B cell (primary cell): ENCODE measurements at regions not wholly inside any gene's neighbourhood (a gene's known extent, or its start where the extent isn't known, plus 50 kb on each side); places are given as distances from the start of the nearest gene placed in this dataset.

Experiments used
- ATAC-seq: fragments of 200-7000 bp; cut with Tn5 transposase; one replicate; pipeline ENCODE4 v1.10.0; 2021; ENCODE audit warnings: low read depth, mild to moderate bottlenecking, moderate number of reproducible peaks, moderate library complexity
- CTCF ChIA-PET: fragments of 350-600 bp; sonication (Branson Sonifier 250); formaldehyde crosslinking; loops from one replicate; lab custom pipeline; 2021; ENCODE audit warnings: antibody characterized with exemption, inconsistent platforms; lab: Charles Lee
- POLR2A ChIA-PET: fragments of 350-600 bp; sonication (Branson Sonifier 250); formaldehyde crosslinking; loops from one replicate; lab custom pipeline; 2021; ENCODE audit warnings: antibody characterized with exemption; lab: Charles Lee
- DNase-seq: peaks from one replicate; pipeline ENCODE4 v3.0.0; 2013
- H2AFZ ChIP-seq: 2 replicates; pipeline ENCODE4 v1.6.1; 2012; ENCODE audit warnings: mild to moderate bottlenecking, low read depth, low read length; ENCODE audit not compliant: insufficient read depth, poor library complexity, severe bottlenecking
- H3K27ac ChIP-seq, 2 donors: 1 replicate in 1 of 2; 2 replicates in 1 of 2; pipeline ENCODE4 v1.5.1; 2012 to 2013; ENCODE audit warnings: low read length in 2 of 2, mild to moderate bottlenecking in 2 of 2, moderate library complexity in 1 of 2
- H3K27me3 ChIP-seq, 4 experiments: fragments of 200-600 bp in 1 of 4; sonication (generic) in 1 of 4; replicated peaks in 1 of 4; 1 replicate in 2 of 4; 2 replicates in 2 of 4; pipeline versions ENCODE4 v1.6.1 to v1.7.0; 2013 to 2016; ENCODE audit warnings: low read length in 3 of 4, mild to moderate bottlenecking in 2 of 4, mixed read lengths in 1 of 4, moderate library complexity in 1 of 4; ENCODE audit not compliant: insufficient read depth in 4 of 4, control insufficient read depth in 3 of 4; ENCODE audit errors: control extremely low read depth in 1 of 4
- H3K36me3 ChIP-seq, 2 experiments: replicated peaks in 1 of 2; 1 replicate in 1 of 2; 2 replicates in 1 of 2; pipeline versions ENCODE4 v1.6.1 to v1.7.1; 2013; ENCODE audit warnings: low read length in 1 of 2; ENCODE audit not compliant: insufficient read depth in 2 of 2, control insufficient read depth in 1 of 2; ENCODE audit errors: control extremely low read depth in 1 of 2, extremely low read depth in 1 of 2
- H3K4me1 ChIP-seq, 2 donors: fragments of 200-600 bp in 1 of 2; sonication (generic) in 1 of 2; 1 replicate in 1 of 2; 2 replicates in 1 of 2; pipeline versions ENCODE4 v1.5.1 to v1.6.1; 2013 to 2017; ENCODE audit warnings: low read length in 2 of 2; ENCODE audit not compliant: control insufficient read depth in 2 of 2, insufficient read depth in 2 of 2
- H3K4me2 ChIP-seq: replicated peaks from 2 replicates; pipeline ENCODE3; 2012; ENCODE audit warnings: mild to moderate bottlenecking, low read depth, low read length; ENCODE audit not compliant: poor library complexity, severe bottlenecking
- H3K4me3 ChIP-seq, 5 experiments: fragments of 200-600 bp in 1 of 5; sonication (generic) in 1 of 5; 1 replicate in 3 of 5; 2 replicates in 2 of 5; pipeline versions ENCODE4 v1.5.1 to v1.7.0; 2011 to 2016; ENCODE audit warnings: low read length in 4 of 5, mild to moderate bottlenecking in 4 of 5, low read depth in 2 of 5, control low read depth in 1 of 5, moderate library complexity in 1 of 5; ENCODE audit not compliant: insufficient read depth in 1 of 5; ENCODE audit errors: control extremely low read depth in 1 of 5, extremely low read depth in 1 of 5
- H3K79me2 ChIP-seq: fragments of 200-600 bp; sonication (generic); one replicate; pipeline ENCODE4 v1.6.0; 2016; ENCODE audit warnings: low read length; ENCODE audit not compliant: control insufficient read depth, insufficient read depth
- H3K9ac ChIP-seq: fragments of 200-600 bp; sonication (generic); 2 replicates; pipeline ENCODE4 v1.6.1; 2017; ENCODE audit warnings: mild to moderate bottlenecking, low read length, moderate library complexity
- H3K9me3 ChIP-seq, 3 donors: one replicate each; pipeline versions ENCODE4 v1.6.1 to v1.7.1; 2013; ENCODE audit warnings: low read length in 2 of 3; ENCODE audit not compliant: control insufficient read depth in 2 of 3, insufficient read depth in 1 of 3; ENCODE audit errors: control extremely low read depth in 1 of 3
- H4K20me1 ChIP-seq: 2 replicates; pipeline ENCODE4 v1.6.0; 2012; ENCODE audit warnings: mild to moderate bottlenecking, low read length; ENCODE audit not compliant: insufficient read depth, control insufficient read depth, poor library complexity, severe bottlenecking
- H3K27ac Mint-ChIP-seq: one replicate; pipeline ENCODE4 v1.8.0; 2021; ENCODE audit warnings: mixed read lengths
- H3K27me3 Mint-ChIP-seq: one replicate; pipeline ENCODE4 v1.8.0; 2021; ENCODE audit warnings: mixed read lengths
- H3K4me1 Mint-ChIP-seq: one replicate; pipeline ENCODE4 v1.8.0; 2021; ENCODE audit warnings: mixed read lengths
- H3K4me3 Mint-ChIP-seq: one replicate; pipeline ENCODE4 v1.8.0; 2021; ENCODE audit warnings: mixed read lengths
- H3K9me3 Mint-ChIP-seq: one replicate; pipeline ENCODE4 v1.8.0; 2022; ENCODE audit warnings: mixed read lengths; ENCODE audit not compliant: insufficient read depth
- EZH2 ChIP-seq: IDR thresholded peaks from 2 replicates; pipeline ENCODE4 v1.6.1; 2012; ENCODE audit warnings: borderline replicate concordance, low read depth, mild to moderate bottlenecking, moderate library complexity, low read length; ENCODE audit not compliant: insufficient read depth, poor library complexity, severe bottlenecking
- WGBS: methylation state at CpG from one replicate; pipeline ENCODE4 v1.1.5; 2013; ENCODE audit warnings: missing lambda C conversion rate; ENCODE audit not compliant: insufficient coverage; 5-methylcytosine and 5-hydroxymethylcytosine counted together
- intact Hi-C: fragments of 100-400 bp; cut with micrococcal nuclease; formaldehyde crosslinking; loops from one replicate; pipeline ENCODE4 v1.10.0; 2022
- TF ChIP-seq, protein P1 (sequence below): fragments of 200-600 bp; IDR thresholded peaks from one replicate; pipeline ENCODE4 v1.8.0; 2022; ENCODE audit warnings: antibody characterized with exemption, mild to moderate bottlenecking

GRCh38 chr2:129884221-129884786, 95.2 kb upstream of the RAB6C start:
- Histone ChIP-seq H3K9me3 (no peaks in the 10 kb centered on the region), H3K4me3 (no peak overlapping the region), H3K4me1 (no peaks in the 10 kb centered on the region), H3K27me3 (peaks cover 0 to 8% (median 3%) of the 10 kb centered on the region in 4 experiments), H3K27ac (no peak overlapping the region), H3K79me2 (no peaks in the 10 kb centered on the region), H2AFZ (no peak overlapping the region), H3K36me3 (no peaks in the 10 kb centered on the region), H4K20me1 (no peaks in the 10 kb centered on the region), H3K9ac (no peak overlapping the region), H3K4me2 (no peak overlapping the region)
- WGBS = 57% methylated on average over 1 of the region's 4 CpGs
- intact Hi-C loops = no loop called here
- no peaks in the 10 kb centered on the region for H3K9me3 Mint-ChIP-seq
- H3K27ac Mint-ChIP-seq = no peak overlapping the region
- POLR2A ChIA-PET = no interaction called here
- no peak overlapping the region for H3K4me3 Mint-ChIP-seq
- ATAC-seq (no peak), DNase-seq (no peak)
- H3K27me3 Mint-ChIP-seq = peaks cover 19% of the 10 kb centered on the region
- H3K4me1 Mint-ChIP-seq = no peaks in the 10 kb centered on the region
- CTCF ChIA-PET = no interaction called here
- no peak for TF ChIP-seq EZH2
- TF ChIP-seq, protein P1, sequence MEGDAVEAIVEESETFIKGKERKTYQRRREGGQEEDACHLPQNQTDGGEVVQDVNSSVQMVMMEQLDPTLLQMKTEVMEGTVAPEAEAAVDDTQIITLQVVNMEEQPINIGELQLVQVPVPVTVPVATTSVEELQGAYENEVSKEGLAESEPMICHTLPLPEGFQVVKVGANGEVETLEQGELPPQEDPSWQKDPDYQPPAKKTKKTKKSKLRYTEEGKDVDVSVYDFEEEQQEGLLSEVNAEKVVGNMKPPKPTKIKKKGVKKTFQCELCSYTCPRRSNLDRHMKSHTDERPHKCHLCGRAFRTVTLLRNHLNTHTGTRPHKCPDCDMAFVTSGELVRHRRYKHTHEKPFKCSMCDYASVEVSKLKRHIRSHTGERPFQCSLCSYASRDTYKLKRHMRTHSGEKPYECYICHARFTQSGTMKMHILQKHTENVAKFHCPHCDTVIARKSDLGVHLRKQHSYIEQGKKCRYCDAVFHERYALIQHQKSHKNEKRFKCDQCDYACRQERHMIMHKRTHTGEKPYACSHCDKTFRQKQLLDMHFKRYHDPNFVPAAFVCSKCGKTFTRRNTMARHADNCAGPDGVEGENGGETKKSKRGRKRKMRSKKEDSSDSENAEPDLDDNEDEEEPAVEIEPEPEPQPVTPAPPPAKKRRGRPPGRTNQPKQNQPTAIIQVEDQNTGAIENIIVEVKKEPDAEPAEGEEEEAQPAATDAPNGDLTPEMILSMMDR = no peak

DNA sequence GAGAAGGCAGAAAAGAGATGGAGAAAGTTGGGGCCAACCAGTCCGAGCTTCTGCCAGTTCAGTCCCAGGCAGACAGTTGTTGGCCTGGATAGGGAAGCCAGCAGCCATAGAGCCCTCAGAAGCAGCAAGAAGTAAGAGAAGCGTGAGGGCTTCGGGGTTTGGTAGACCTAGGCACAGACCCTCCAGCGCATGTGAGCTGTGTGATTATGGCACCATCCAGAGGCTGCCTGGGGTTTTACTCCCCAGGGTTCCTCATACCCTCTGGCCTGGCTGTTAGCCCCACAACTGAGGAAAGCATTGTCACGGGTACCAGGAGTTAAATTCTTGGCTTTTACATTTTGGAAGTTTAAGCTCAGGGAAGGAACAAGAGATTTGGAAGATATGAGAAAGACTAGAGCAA, 93.7 kb upstream of the RAB6C start:
- Histone ChIP-seq H3K36me3 (no peaks in the 10 kb centered on the region), H3K4me2 (no peak overlapping the region), H4K20me1 (no peaks in the 10 kb centered on the region), H3K27me3 (peaks cover 0 to 8% (median 3%) of the 10 kb centered on the region in 4 experiments), H3K79me2 (no peaks in the 10 kb centered on the region), H3K4me3 (no peak overlapping the region), H3K4me1 (no peaks in the 10 kb centered on the region), H2AFZ (no peak overlapping the region), H3K27ac (no peak overlapping the region), H3K9ac (no peak overlapping the region), H3K9me3 (no peaks in the 10 kb centered on the region)
- H3K4me3 Mint-ChIP-seq = no peak overlapping the region
- POLR2A ChIA-PET = no interaction called here
- peaks cover 22% of the 10 kb centered on the region for H3K27me3 Mint-ChIP-seq
- H3K4me1 Mint-ChIP-seq = no peaks in the 10 kb centered on the region
- no peak for TF ChIP-seq EZH2
- TF ChIP-seq, protein P1 = no peak
- WGBS = 34% methylated on average over 4 of the region's 5 CpGs
- no peak overlapping the region for H3K27ac Mint-ChIP-seq
- intact Hi-C loops = no loop called here
- CTCF ChIA-PET = interaction anchor here (0.6 kb wide), 1 partner anchor 52 kb away, joined by 3 read pairs; no protein-coding TSS in a partner anchor
- no peak for ATAC-seq
- H3K9me3 Mint-ChIP-seq = no peaks in the 10 kb centered on the region
- DNase-seq = no peak
